GM12873 (cell line): ENCODE measurements at regions not wholly inside any gene's neighbourhood (a gene's known extent, or its start where the extent isn't known, plus 50 kb on each side); places are given as distances from the start of the nearest gene placed in this dataset.

ENCODE experiments used
- TF ChIP-seq, protein P1 (sequence below): IDR thresholded peaks from 2 replicates; pipeline ENCODE4 v1.5.1; 2012; ENCODE audit warnings: low read depth, mild to moderate bottlenecking, moderate library complexity, low read length, control low read depth; ENCODE audit not compliant: insufficient read depth; ENCODE audit errors: missing control alignments

DNA sequence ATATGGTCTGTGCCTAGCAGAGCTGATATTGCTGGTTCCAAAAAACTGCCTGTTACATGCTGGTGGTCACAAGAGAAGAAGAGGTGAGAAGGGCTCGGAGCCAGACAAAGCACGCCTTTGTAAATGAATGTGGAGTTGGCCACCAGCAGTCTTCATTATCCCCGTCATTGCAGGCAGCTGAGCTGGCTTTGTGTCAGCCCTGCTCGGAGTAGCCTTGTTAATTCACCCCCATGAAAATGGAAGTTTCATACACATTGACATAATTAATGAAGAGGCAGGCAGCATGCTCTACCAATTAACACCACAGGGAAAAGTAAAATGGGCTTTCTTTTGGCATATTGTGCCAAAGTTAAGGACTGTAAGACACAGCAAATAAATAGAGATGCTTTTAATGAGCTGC, 113.7 kb upstream of the RBFOX1 start:
- TF ChIP-seq, protein P1, sequence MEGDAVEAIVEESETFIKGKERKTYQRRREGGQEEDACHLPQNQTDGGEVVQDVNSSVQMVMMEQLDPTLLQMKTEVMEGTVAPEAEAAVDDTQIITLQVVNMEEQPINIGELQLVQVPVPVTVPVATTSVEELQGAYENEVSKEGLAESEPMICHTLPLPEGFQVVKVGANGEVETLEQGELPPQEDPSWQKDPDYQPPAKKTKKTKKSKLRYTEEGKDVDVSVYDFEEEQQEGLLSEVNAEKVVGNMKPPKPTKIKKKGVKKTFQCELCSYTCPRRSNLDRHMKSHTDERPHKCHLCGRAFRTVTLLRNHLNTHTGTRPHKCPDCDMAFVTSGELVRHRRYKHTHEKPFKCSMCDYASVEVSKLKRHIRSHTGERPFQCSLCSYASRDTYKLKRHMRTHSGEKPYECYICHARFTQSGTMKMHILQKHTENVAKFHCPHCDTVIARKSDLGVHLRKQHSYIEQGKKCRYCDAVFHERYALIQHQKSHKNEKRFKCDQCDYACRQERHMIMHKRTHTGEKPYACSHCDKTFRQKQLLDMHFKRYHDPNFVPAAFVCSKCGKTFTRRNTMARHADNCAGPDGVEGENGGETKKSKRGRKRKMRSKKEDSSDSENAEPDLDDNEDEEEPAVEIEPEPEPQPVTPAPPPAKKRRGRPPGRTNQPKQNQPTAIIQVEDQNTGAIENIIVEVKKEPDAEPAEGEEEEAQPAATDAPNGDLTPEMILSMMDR, result no peak

DNA sequence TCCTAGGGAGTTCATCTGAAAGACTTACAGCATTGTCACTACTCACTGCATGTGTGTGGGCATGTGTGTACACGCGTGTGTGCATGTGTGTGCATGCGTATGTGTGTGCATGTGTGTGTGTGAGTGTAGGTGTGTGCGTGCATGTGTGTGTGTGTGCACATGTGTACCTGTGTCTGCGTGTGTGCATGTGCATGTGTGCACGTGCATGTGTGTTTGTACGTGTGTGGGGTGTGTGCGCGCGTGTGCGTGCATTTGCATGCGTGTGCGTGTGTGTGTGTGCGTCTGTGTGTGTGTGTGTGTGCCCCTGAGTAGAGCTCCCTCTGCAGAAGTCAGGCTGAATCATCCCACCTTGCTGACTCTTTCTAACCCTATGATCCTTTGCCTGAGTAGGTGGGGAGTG, 114.8 kb upstream of the RBFOX1 start:
- TF ChIP-seq, protein P1, result no peak

DNA sequence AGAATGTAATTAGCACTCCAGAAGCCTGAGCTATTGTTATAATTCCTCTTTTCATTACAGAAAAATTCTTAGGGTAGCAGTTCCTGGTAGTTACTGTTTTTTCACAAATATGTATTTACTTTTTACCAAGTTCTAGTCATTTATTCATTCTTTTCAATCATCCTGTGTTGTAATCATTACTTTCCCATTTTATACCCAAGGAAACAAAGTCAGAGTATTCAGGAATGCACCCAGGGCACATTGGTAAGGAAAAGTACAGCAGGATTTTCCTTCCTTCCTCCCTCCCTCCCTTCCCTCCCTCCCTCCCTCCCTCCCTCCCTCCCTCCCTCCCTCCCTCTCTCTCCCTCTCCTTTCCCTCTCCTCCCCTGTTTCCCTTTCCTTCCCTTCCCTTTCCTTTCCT, 115.9 kb upstream of the RBFOX1 start:
- TF ChIP-seq, protein P1, result no peak

DNA sequence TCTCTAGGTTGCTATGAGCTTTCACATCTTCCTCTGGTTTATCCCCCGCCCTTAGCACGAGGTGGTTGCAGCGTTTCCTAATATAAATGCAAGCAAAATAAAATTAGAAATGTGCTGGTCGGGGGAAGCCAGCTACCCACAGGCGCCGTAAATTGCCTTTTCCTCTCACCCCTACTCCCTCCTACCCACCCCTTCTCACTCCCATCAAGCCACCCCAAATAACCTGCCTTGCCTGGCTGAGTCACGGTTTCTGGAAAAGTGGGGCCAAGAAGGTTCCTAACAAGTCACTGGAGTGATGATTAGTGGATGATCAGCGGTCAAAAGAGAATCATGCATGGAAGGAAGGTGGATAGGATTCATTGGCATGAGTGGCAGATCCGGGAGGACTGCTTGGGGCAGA, 120.9 kb upstream of the RBFOX1 start:
- TF ChIP-seq, protein P1, result no peak

DNA sequence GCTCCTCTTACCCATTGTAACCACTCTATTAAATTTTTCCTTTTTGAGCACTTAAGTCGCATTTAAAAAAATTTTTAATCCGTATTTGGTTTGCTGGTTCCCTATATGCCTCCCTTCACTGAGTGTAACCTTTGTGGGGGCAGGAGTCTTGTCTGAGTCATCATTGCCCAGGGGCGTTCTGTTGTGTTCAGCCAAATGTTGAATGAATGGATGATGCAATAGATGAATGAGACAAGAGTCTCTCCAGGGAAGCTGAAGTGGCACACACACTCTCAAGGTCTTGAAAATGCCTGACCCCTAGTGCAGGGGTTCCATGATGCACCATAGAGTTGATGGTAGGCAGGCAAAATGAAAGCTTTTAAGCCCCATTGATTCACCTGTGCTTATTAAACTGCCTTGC, 123.0 kb upstream of the RBFOX1 start:
- TF ChIP-seq, protein P1, result no peak

DNA sequence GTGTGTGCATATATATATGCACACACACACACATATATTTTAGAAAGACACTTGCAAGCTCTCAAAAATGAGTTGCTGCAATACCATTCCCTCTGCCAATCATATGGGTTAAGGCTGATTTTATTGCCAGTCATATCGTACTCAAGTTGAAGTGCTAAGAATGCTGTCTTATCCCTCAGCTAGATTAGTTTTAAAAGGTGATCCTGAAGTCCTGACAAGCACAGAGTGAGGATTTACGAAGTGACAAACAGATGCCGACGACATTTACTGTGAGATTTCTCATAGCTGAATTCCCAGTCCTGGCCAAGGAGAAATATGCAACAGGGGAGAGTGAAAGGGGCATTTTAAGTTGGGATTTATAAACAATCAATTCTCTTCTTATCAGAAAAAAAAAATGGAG, 126.2 kb upstream of the RBFOX1 start:
- TF ChIP-seq, protein P1, result no peak

DNA sequence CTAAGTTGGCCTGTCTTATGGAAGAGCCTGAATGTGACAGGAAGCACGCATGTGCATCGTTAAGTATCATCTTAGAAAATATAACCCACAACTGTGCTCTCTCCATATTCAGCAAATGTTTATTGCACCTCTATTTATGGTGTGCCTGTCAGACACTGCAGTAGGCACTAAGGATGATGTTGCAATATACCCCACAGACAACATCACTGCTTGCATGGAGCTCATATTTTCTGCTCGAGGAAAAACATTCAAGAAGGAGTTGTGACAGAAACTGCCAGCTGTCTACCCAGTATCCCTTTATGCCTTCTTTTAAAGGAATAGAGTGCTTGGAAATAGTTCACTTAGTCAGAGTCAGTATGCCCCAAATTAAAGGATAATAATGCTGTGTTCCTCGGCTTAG, 132.3 kb upstream of the RBFOX1 start:
- TF ChIP-seq, protein P1, result no peak
